GM19023 (cell line): ENCODE measurements at regions not wholly inside any gene's neighbourhood (a gene's known extent, or its start where the extent isn't known, plus 50 kb on each side); places are given as distances from the start of the nearest gene placed in this dataset.
"Not testable (repeated sequence)": the region's sequence is repeated elsewhere in the genome, so short reads cannot be mapped to it uniquely, and the experiment has no call there.

Experiments
- ATAC-seq: cut with Tn5 transposase; IDR thresholded peaks from one replicate; pipeline ENCODE4 v1.9.1; 2021; ENCODE audit warnings: mild to moderate bottlenecking, moderate library complexity; ENCODE audit not compliant: unreplicated experiment

DNA sequence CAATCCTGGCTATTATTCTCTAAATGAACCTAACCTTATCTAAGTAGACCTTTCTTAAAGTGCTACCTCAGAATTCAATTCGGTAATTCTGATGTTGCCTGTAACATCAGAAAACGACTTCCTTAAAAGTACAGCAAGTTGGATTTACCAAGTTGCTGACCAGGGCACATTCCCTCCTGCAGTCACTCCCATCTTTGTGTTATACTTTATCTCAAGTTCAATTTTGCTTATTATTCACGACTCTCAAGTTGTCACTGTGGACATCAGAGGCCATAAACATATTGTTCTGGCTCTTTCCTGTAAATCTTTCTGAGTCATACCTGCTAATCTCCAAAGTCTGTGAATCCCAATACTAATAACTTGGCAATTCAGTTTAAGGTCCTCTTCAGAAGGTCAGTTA, 64.6 kb upstream of the ZSCAN2 start:
- not testable (repeated sequence) for ATAC-seq

- not testable (repeated sequence) for ATAC-seq
These were observed 56.2 kb upstream of the ZSCAN2 start for GRCh38 chr15:84544586-84544985.

- ATAC-seq = not testable (repeated sequence)
These were observed 53.7 kb upstream of the ZSCAN2 start for GRCh38 chr15:84547150-84547549.

DNA sequence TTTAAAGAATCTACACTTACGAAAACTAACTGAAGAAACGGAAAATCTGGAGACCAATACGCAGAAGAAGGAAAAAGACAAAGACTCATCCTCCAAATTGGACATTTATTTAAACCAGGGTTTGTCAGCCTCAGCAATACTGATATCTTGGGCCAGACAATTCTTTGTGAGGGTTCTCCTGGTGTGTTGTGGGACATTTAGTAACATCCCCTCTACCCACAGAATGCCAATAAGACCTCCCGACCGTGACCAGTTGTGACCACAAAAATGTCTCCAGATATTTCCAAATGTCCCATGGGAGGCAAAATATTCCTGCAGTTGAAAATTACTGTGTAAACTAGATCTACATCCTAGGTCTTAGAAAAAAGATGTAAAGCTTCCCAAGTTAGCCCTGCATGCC, 50.3 kb upstream of the ZSCAN2 start:
- ATAC-seq = not testable (repeated sequence)
